HG02870 (cell line): ENCODE measurements at regions not wholly inside any gene's neighbourhood (a gene's known extent, or its start where the extent isn't known, plus 50 kb on each side); places are given as distances from the start of the nearest gene placed in this dataset.

Source experiments
- ATAC-seq: cut with Tn5 transposase; IDR thresholded peaks from one replicate; pipeline ENCODE4 v1.9.1; 2021; ENCODE audit warnings: mild to moderate bottlenecking, moderate library complexity; ENCODE audit not compliant: unreplicated experiment

DNA sequence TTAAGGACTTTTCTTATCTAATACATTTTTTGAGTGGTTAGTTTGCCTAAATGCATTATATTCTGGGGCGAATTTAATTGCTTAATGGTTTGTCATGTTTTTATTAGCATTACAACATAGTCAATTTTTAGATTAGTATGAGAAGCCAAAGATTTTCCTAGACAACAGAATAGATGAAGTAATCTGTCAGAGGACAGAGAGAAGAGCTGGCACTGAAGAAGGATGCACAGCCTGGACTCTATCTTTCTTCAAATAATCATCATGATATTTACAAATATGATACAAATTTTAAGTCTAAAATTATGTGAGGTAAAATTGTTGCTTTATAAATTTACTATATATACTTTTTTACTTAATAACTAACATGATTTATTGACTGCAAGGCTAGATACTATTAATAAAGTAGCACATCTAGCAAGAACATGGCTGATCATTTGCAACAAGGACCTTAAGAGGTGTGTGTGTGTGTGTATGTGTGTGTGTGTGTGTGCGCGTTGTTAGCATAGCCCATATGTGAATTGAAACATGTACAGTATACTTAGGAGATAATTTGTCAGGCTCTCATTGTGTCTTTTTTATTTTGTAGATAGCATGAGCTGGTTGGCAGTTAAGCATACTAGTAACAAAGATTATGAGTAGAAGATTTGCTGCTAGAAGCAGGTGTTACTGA is 752.2 kb downstream of the DCDC2C start:
- no peak for ATAC-seq

DNA sequence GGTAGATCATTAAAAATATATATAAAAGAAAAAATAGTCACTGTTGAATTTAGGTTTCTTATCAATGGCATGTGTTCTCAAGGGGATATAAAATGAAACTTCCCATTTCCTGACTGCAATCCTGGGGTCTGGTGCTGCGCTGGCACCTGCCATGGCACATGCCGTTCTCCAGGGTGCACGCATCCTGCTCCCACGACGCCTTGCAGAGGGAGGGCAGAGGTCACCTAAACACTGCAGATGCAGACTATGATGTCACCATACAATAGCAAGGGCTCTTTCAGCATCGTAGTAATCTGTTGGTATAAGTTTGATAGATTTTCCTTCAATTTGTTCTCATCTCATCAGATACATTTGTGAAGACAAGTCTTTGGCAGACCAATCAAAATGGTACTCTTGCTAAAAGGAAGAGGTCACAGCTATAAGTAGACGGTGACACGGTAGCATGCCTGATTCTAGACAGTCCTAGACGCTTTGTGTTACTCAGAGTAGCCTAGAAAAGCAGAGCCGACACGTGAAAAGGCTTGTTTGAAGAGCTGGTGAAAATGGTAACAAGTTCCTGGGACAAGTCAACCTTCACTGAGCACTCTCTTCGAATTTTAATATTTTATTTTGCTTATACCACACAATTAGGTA is 761.4 kb downstream of the DCDC2C start:
- ATAC-seq: no peak

DNA sequence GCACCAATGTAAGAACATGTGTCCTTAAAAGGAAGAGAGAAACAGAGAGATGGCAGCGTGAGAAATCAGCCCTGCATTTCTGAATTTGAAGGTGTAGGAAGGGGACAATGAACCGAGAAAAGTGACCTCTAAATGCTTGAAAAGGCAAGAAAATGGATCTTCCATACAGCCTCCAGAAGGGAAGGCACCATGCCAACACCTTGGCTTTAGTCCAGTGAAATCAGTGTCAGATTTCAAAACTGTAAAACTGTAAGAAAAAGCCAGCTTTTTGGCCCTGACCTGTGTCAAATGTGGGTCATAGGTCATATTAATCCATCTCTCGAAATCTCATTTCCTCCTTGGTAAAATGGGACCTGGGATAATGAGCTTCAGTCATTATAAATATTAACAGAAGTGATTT is 762.3 kb downstream of the DCDC2C start:
- ATAC-seq: no peak

DNA sequence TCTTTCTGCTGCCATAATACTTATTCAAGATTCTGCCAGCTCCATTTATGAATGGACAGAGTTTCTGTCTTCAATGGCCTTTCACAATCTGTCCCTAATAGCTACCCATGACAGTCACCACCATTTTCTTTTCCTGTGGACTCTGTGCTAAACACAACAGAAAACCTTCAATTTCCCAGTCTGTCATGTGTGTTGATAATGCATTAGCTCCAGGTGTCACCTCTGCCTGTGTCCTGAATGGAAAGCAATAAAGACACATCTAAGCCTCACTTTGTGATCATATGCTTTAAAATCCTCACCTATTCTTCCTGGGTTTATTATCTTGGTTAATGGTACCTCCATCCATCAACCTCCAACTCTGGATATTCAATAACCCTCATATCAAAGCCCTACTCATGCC is 772.2 kb downstream of the DCDC2C start:
- ATAC-seq: no peak

DNA sequence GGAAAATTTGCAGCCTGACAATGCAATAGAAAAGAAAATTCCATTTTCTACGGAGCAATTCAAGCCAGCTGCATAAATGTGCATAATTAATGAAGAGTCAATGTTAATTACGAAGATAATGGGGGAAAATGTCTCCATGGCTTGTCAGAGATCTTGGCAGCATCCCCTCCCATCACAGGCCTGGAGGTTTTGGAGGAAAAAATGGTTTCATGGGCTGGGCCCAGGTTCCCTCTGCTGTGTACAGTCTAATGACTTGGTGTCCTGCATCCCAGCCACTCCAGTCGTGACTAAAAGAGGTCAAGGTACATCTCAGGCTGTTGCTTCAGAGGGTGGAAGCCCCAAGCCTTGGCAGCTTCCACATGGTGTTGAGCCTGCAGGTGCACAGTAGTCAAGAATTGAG is 779.7 kb downstream of the DCDC2C start:
- ATAC-seq: no peak

DNA sequence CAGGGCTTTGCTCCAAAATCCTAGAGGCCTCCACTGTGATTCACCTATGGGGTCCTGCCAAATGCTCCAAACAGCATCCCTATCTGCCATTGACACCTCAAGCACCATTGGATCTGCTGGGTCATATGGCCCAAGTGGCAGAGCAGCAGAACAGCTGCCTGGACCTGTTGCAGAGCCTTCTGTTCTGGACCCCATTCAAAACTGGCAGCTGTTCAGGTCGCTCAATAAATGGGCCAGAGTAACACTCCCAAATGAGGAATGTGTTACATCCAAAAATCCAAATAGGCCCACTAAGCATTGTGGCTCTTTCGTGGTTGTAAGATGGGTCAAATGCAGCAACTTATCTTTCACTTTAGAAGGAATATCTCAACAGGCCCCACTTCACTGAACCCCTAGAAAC is 783.6 kb downstream of the DCDC2C start:
- no peak for ATAC-seq

DNA sequence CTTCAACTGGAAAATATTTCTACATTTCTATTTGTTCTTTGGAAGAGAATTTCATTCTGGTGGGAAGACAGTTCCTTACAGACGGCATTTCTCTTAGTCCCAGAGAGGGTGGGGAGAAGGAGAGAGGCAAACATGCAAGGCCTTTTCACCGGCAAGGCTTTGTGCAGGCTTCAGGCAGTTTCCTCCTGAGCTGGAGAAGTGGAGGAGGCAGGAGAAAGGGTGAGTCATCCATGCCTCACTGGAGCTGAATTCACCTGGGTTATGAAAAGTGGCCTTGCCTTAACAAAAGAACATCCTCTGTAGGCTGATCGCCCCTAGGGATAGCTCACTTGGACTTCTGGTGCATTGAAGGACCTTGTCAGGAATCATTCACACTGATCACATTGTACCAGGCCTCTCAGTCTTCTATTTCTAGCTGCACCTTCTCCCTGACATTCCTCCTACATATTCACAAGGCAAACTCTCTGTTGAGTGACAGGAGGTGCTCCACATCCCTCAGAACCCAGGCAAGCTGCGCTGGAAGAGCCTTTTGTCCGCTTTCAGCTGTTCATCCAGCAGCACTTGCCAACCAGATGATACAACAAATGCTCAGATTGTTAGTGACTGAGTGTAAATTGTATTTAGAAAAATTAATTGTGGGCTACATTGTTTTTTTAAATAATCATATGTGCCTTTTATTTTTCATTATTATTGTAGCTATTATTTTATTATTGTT is 796.1 kb downstream of the DCDC2C start:
- no peak for ATAC-seq

DNA sequence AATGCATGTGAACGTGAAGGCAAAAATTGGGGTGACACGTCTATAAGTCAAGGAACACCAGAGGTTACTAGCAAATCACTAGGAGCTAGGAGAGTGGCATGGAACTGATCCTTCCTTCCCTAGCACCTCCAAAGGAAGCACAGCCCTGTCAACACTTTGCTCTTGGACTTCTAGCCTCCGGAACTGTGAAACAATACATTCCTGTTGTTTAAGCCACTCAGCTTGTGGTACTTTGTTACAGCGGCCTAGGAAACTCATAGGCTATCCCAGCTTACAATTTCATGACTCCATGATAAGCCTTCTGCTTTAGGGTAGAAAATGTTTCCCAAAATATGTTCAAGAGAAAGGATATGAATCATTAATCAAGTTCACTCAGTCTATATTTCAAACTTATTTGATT is 798.1 kb downstream of the DCDC2C start:
- no peak for ATAC-seq

DNA sequence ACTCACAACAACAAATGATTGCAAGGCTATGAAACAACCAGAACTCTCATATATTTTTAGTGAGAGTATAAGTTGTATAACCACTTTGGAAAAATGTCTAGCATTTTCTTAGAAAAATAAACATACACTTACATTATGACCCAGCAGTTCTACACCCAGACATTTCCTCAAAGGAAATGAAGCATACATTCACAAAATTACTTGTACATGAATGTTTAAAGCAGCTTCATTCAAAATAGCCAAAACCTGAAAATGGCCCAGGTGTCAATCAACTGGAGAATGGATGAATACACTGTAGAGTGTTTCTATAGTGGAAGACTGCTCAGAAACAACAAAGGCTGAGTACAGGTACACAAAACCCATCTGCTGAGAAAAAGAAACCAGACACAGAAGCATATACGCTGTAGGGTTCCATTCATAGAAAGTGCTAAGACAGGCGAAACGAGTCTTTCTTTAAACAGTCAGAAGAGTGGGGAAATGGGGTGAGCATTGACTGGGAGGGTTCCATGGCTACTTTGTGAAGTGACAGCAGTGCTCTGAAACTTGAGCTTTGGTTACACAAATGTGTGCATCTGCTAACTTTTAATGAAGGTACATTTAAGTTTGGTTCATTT is 799.0 kb downstream of the DCDC2C start:
- no peak for ATAC-seq

DNA sequence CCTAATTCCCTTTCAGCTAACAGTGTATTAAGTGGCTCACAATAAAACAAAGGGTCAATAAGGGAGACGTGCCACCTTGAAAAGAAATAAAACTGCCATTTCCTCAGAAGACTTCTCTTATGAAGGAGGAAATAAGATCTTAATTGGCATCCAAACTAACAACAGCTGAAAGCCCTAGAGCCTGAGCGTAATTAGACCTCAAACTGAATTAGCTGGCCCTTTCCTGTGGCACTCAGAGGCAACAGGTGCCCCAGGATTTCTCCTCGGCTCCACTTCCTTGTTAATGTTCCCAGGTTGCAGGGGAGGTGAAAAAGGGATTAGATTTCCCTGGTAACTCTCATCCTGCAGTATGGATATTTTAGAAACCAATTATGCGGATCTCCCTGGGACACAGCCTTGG is 804.3 kb downstream of the DCDC2C start:
- ATAC-seq: no peak

DNA sequence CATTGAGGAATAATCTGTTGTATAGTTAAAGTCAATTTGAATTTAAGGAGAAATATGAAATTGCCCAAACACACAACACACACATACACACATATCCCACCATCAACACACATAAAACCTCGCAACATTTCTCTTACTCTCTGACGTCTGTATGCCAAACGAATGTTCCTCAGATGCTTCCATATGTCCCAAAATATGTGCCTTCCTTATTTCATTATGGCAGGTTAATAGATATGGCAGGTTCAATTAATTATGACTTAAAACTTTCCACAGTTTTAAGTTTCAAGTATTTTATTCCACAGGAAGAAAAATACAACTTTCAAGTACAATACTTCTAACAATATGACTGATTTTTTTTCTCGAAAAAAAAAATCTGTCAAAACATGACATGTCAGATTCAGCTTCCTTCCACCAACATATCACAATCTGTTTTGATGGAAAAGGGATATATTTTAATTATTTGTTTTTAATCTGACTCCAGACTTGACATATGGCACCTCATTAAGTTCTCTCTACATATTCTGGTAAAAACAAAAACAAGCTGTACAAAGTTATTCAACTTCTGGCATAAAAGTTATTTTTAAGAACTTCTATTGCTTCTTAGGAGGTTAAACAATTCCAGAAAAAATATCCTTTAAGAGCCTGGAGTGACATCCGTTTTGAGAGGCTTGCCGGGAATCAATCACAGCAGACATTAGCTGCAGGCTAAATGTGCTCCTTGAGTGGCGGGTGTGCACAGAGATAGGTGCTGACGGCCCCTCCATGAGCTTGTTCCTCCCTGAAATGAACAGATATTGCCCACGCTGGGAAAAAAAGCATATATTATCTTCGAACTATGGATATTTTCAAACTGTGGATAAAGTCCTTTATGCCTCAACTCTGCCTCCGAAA is 812.7 kb downstream of the DCDC2C start:
- no peak for ATAC-seq

DNA sequence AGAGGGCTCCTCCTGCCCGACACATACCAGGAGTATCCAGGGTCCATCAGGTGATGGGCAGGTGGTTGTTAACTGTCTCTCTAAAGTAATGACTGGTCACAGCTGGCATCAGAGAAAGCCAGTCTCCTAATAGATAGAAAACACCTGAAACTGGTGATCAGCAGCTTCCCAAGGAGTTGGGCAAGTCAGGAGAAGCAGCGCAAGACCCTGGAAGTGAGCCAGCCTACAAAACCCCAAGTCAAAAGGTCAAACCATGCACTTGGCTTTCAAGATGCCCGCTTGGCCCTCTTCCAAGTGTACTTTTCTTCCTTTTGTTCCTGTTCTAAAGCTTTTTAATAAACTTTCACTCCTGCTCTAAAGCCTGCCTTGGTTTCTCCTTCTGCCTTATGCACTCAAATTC is 815.2 kb downstream of the DCDC2C start:
- ATAC-seq: no peak

DNA sequence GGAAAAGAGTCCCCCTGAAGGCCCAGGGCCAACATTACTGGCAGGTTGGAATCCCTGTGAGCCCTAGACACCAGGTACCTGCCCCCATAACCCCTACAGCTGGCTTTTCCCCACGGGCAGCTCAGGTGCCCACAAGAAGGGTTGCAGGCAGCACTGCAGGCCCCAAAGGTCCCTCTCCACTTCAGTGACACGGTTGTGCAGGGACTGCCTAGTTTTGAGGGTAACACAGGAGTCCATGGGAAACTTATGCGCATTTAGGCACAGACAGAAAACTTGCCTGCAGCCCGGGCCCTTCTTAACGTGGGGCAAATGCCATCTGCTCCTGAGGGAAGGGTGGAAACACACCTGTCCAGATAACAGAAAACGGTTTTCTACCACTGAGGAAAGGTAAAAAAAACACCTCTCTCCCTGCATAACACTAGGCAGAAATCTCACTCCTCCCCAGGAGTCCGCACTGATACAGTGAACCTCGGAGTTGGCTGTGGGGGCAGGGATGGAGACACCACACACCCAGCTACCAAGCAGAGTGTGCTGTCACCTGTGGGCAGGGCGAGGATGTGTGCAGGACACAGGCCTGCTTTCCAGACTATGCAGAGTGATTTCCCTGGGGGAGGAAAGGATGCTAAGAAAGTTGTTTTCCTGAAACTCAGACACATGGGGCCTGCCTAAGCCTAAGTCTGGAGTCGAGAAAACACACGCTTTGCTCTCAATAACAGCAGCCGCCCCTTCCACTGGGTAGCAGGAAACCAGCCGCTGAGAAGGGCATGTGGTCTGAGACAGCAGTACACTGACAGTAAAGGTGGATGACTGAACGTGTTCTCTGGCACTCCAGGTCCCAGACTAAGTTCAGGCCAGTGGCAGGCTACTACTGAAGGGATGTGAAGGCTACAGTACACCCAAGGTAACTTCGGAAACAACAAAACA is 819.4 kb downstream of the DCDC2C start:
- no peak for ATAC-seq

DNA sequence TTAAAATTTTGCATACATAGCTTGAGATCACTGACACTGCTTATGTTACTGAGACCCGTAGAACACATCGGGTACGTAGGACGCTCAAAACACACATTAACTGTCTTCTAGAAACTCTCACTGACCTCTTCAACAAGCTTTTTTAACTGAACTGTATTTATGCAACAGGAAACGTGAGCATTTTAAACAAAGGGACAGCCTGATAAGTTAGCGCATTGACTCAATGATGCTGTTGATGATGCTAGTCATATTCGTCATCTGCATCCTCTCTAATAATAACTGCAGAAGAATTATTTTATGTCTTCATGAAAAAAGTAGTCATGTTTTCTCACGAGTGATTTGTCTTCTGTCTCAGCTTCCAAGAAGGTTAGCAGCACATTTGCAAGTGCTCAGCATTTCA is 824.0 kb downstream of the DCDC2C start:
- ATAC-seq: no peak

DNA sequence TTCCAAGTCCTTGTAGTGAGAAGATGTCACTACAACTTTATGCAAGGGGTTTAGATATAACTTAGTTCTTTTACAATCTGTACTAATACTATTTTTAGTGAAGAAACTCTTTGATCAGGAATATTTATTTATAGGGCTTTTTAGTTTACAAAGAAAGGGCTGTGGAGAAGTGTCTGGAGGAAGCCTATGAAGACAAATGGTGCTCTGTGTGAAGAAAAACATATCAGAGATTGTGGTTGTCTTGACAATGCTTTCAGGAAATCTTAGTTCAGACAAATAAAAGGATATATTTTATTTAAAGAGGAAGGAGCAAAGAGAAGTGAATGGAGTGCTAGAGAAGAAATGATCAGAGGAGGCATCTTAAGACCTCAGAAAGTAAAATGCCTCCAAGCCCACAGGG is 824.9 kb downstream of the DCDC2C start:
- no peak for ATAC-seq

DNA sequence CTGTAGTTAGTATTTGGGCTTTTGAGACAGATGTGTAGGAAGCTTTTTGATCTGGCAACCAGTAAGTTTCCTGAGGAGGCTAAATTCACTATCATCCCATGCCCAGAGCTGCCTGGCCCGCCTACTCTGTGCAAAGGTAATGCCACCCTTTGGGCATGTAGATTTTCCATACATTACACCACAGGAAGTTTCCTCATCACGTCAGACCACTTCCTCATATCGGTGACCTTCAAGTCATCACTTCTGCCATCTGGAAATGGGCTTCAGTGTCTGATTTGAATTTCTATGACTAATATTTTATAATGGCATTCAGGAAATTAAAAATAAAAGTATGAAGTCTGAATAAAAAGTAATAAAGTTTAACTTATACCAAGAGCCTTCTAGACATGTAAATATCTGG is 825.4 kb downstream of the DCDC2C start:
- no peak for ATAC-seq

DNA sequence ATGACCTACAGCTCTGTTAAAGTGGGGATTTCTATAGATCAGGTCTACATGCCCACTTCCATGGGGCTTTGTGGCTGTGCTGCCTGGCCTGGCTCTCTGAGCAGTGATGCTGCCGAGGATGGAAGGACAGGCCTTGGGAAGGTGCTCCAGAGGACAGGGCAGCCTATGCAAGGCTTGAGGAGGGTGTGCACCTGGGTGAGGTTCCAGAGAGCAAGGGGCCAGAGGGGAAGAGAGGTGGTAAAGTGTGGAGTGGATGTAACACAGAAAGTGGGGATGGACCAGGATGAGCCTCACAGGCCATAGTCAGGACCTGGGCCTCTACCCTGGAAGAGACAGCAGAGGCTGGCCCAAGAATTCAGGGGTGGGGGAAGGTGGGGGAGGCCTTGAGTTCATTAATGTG is 826.4 kb downstream of the DCDC2C start:
- ATAC-seq: no peak

DNA sequence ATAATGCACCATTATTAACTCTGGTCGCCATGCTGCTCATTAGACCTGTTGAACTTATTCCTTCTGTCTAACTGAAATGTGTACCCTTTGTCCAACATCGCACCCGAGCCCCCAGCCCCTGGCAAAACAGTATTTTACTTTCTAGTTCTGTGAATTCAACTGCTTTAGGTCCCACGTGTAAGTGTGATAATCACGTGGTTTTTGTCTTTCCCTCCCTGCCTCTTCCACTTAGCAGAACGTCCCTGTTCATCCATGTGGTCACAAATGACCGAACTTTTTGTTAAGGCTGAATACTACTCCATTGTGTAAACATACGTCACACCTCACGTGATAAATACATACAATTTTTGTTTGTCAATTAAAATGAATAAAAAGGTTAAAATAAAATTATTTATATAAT is 826.9 kb downstream of the DCDC2C start:
- no peak for ATAC-seq

DNA sequence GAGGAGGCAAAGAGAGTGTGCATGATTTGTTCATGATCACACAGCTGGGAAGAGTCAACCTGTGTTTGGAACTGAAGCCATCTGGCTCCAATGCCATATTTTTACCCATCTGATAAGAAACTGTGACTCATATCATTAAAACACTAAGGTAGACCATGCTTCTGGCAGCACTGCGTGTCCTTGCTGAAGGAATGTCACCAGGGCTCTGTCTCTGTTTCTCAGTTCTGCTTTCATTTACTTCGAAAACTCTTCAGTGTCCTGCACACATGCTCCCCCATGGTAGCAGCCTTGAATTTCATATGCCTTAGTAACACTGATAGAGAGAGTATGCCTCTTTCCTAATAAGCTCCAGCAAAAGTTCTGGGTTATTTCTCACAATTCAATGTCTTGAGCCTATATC is 830.4 kb downstream of the DCDC2C start:
- no peak for ATAC-seq

DNA sequence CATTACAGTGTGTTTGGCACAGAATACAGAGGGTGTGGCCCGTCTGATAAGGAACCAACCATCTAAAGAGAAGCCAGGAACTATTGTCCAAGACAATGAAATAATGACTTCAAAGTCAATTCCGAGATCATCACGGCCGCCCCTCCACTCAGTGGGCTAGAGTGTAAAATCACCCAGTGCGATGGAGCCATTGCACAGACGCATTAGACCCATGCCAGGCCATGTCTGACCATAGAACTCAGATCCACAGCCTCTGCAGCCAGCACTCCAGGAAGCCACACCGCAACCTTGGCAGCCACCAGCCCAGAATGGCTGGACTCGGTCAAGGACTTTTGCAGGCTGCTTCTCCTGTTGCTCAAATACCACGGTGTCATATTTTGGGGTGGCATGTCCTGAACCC is 835.7 kb downstream of the DCDC2C start:
- ATAC-seq: no peak
